HG03520 (cell line): ENCODE measurements at regions not wholly inside any gene's neighbourhood (a gene's known extent, or its start where the extent isn't known, plus 50 kb on each side); places are given as distances from the start of the nearest gene placed in this dataset.
A peak's percentile ranks its signal among the peaks of the same experiment; 100 is the strongest.
"Not testable (repeated sequence)": the region's sequence is repeated elsewhere in the genome, so short reads cannot be mapped to it uniquely, and the experiment has no call there.

Source experiments
- ATAC-seq: cut with Tn5 transposase; IDR thresholded peaks from one replicate; pipeline ENCODE4 v1.9.1; 2021; ENCODE audit warnings: mild to moderate bottlenecking, moderate library complexity; ENCODE audit not compliant: unreplicated experiment

DNA sequence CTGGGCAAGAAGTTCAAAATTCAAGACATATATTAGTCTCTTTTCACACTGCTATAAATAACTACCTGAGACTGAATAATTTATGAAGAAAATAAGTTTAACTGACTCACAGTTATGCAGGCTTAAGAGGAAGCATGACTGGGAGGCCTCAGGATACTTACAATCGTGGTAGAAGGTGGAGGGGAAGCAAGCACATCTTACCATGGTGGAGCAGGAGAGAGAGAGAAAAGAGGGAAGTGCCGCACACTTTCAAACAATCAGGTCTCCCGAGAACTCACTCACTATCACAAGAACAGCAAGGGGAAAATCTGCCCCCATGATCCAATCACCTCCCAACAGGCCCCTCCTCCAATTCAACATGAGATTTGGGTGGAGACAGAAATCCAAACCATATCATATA lies 273.3 kb upstream of the RASGEF1B start:
- no peak for ATAC-seq

DNA sequence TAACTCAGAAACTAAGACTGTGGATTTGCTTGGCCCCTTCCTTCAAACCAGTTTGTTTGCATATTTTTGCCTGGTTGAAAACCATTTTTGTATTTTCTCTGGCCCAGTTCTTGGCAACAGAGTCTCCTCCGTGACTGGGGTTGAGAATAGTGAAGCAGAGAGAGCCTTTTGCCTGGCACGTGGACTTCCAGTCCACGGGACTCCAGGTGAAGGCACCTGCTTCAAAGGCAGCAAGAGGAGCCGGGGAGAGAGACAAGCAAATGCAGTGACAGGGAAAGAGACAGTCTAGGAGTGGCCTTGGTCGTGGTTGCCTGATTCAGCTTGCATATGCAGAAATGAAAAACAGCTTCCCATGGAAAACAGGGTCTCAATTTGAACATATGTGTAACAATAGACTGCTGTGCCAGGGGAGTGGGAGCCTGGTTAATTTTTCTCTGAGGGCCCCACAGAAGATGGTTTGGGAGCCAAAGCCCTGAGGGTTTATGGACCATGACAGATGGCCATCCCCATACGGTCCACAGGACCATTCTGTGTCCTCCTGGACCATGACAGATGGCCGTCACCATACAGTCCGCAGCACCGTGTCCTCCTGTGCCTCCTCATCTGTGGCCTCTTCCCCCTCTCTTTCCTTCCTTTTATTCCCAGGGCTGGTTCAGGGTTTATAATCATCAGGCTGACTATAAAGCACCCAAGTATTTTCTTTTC lies 272.2 kb upstream of the RASGEF1B start:
- no peak for ATAC-seq

DNA sequence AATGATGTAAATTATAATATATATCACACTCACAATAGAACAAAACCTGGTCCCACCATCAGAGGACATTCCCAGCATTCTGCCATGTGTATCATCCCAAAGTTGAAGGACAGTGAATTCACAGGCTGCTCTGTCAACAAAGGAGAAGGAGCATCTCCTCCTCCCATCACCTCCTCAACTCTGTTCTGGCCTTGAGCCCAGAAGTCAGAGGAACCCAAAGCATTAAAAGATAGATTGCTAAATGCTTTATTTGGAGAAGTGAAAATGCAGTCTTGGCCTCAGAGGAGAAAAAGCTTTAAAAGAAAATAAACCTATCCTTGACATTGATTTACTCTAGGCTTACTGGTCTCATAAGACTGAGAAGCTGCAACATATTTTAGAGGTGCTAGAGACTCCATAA lies 268.8 kb upstream of the RASGEF1B start:
- no peak for ATAC-seq

DNA sequence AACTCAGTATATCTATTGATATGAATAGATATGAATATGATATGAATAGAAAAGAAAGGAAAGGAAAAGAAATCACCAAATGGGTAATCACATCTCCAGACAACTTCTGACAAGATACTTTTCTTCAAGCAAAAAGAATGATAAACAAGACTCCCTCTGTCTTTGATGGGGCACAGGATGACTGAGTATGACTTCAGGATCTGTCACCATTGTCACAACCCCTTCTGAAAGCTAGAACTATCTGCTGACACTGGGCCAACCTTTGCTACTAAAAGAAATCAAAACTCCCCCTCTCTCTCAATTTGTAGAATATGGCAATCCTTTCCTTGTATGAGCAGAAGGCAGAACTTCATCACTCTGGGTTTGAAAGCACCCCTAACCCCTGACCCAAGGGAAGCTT lies 267.2 kb upstream of the RASGEF1B start:
- ATAC-seq, result no peak

DNA sequence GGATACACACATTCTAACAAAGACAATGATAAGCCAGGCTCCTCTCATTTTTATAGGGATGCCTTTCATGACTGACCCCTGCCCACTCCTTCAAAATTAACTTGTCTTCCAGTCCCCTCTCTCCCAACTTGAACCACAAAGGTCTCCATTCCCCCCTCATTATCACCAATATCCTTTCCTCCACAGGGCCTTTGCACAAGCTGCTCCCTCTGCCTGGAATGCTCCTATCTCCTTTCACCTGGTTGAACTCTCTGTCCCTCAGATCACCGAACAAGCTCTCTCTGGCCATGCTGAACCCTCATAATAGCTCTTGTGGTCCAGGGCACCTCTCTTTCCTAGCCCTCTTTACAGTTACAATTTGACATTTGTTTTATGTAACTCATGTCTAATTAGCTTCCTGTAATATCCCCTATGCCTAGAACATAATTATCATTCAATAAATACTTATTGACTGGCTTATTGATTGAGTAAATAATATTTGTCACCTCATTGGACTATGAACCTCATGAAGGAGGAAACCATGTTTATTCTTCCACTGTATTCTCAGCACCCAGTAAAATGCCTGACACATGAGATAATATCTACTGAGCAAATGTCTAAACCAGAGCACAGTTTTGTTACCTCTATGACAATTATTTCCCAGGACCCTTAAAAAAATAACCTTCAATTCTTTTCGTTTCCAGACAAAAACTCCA lies 266.3 kb upstream of the RASGEF1B start:
- ATAC-seq, result no peak

DNA sequence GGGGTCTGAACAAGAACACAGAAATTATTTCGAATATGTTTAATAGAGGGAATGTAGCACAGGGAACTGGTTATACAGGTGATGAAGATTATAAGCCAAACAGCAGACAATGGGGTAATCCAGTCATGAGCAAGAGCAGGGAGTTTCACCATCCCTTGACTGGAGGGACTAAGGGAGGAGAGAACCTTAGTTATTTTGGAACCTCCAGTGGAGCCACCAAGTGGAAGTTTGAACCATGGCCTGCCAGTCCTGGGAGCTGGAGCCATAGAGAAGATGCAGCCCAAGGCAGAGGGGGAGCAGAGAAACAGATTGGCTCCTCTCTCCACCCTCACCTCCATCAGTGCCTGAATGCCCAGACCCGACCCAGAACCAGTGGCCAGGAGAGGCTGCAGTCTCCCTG lies 264.6 kb upstream of the RASGEF1B start:
- ATAC-seq, result no peak

DNA sequence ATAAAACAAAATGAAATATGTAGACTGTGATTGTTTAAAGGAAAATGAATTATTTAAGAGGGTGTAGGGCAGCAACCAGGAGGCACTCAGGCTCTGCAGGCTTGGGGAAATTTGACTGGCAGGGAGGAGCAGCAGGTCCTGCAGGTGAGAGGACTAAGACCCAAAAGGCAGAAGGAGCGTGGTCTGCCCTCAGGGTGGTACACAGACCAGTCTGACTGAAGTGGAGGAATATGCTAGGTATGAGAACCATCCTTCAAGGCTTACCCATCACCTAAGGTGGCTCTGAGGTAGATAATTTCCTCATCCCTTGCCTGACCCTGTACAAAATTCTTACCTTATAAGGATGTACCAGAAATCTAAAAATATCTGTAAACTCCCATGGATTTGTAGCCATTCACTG lies 261.3 kb upstream of the RASGEF1B start:
- ATAC-seq, result no peak

DNA sequence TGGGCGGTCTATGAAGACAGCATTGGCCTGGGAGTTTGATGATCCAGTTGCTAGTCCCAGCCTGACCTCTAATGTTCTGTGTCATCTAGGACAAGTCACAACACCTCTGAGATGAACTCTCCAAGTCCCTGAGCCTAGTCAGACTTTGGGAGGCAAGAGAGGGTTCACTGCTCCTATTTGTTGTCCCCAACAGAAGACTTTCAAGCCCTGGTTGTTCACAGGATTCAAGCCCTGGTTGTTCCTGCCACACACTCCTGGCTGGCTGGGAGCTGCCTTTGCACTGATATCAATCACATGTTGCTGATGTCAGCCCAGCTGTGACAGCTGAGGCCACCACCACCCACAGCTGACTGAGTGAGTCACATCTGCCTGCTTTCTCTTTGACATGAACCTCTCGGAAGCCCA lies 253.2 kb upstream of the RASGEF1B start:
- peak; percentile 99 for ATAC-seq

DNA sequence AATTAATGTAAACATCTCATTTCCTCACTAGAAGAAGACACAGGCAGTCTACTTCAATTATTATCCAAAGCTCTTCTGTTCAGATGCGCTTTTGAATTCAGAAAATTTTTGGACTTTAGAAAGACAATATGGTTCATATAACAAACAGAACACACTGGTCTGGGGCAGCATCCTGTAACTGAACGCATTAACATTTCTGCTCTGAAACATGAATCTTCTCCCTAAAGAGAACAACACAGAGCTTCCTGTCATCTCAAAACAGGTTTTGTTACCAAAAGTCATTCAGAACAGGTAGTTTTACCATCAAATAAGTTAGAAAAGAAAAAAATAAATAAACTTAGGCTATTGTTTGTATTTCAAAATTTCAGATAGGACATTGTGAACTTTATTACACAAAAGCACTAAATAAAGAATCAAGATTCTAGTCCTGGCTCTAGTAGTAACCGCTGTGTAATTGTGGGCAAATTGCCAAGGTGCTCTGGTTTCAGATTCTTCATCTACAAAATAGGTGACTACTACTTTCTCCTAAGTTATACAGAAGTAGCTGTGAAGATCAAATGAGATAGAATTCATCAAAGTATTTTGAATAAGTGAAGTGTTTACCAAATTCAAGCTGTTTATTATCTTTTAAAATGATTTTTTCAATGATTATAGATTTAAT lies 252.3 kb upstream of the RASGEF1B start:
- no peak for ATAC-seq

DNA sequence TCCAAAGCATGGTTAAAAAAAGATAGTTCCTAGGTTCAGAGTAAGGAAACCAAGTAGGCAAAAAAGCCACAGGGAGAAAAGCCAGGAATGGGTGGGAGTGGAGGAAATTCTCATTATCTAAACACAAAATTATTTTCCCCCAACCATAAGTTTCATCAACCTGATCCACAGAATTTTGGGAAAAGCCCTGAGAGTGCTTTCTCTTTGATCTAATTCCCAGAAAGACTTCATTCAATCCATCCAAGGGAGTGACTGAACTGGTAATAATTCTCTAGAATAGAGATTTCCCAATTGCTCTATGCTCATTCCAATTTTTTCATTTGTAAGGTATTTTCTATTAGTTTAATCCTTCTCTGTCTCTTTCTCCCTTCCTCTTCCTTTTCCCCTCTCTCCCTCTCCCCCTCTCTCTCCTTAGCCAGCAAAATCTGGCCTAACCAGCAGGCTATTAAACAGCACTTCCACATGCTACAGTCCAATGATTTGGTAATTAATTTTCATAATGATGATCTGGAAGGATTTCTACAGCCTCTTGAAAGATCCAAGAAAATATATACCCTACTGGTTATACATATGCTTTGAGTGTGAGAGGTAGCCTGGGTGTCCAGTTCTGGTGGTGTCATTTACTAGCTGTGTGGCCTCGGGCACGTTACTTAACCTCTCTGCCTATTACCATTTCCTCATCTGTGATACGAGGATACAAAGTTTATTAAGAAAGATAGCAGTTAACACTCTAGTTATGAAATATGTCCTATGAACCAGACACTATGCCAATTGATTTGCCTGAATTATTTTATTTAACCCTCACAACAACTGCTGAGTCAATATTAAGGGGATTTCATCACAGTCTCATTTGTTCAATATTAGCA lies 251.5 kb upstream of the RASGEF1B start:
- no peak for ATAC-seq

DNA sequence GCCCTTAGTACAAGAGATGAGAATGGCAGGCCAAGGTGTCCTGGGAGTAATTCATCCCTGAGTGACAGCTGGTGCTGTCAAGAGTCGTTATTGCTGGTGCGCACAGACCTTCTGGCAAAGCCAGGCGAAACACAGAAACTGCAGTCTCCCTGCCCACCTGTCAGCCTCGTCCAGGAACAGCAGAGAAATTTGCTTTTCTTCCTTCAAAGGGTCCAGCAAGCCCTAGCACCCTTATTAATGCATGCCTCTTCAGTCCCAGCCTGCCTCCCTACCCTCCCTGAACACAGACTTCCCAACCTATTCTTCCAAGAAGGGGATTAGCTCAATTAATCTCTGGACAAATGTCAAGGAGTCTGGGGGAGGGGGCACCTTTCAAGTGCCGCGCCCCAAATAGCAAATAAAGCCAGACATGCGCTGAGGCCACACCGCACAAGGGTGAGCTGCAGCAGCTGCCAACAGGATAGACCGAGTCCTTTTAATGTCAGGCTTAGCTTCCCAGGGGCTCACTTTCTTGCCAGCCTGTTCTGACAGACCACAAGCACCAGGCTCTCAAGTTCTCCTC lies 250.7 kb upstream of the RASGEF1B start:
- no peak for ATAC-seq

DNA sequence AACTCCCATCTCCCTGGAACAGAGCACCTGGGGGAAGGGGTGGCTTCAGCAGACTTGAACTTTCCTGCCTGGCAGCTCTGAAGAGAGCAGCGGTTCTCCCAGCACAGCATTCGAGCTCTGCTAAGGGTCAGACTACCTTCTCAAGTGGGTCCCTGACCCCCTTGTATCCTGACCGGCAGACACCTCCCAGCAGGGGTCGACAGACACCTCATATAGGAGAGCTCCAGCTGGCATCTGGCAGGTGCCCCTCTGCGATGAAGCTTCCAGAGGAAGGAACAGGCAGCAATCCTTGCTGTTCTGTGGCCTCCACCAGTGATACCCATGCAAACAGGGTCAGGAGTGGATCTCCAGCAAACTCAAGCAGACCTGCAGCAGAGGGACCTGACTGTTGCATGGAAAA lies 244.1 kb upstream of the RASGEF1B start:
- no peak for ATAC-seq

DNA sequence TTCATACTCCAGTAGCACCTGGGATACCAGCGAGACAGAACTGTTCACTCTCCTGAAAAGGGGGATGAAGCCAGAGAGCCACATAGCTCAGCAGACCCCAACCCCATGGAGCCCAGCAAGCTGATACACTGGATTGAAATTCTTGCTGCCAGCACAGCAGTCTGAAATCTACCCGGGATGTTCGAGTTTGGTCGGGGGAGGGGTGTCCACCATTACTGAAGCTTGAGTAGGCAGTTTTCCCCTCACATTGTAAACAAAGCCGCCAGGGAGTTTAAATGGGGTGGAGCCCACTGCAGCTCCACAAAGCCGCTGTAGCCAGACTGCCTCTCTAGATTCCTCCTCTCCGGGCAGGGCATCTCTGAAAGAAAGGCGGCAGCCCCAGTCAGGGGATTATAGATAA lies 243.7 kb upstream of the RASGEF1B start:
- ATAC-seq, result not testable (repeated sequence)

DNA sequence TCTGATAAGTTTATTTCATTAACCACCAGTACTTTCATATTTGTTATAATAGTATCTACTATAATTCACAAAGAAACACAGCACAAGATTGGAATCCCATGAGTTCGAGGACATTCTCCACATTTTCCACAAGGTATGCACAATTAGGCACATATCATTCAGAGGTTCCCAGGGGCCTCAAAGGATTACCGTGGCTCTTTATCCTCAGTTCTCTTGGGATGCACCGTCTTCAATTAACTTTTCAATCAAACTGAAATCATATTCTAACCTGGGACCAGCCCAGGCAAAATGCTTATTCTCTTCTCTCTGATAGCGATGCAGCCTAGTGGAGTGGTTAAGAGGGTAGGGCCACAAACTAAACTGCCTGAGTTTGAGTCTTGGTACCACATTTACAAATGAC lies 242.6 kb upstream of the RASGEF1B start:
- ATAC-seq, result no peak

DNA sequence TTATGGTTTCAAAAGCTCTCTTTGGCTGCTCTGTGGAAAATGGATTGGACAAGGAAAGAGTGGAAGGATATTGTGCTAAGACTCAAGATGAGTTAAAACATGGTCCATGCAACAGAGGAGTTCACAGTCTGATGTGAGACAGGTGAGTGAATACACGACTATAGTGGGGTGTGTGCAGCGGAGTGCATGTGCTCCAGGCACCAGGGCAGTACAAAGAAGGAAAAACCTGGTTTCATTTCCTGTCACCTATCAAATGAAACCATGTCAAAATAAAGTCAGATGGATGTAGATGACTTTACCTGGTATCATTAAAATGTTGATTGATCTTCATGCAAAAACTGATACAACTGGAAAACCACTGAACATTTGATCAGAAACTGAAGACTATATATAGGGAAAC lies 241.0 kb upstream of the RASGEF1B start:
- no peak for ATAC-seq

DNA sequence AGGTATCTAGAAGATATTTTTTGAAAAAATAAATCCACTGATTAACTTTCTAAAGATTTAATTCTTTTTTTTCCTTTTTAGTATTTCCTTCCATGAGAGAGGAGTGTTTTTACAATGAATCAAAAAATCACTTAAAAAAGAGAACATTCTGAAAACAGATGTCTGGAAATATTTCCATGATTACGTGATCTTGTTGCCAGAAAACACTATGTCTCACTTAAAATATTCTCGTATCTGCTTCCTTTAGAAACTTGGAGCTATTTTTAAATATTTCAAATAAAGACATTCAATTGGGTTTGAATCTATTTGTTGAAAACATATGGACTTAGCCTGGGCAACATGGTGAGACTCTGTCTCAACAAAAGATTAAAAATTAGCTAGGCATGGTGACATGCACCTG lies 232.8 kb upstream of the RASGEF1B start:
- no peak for ATAC-seq

DNA sequence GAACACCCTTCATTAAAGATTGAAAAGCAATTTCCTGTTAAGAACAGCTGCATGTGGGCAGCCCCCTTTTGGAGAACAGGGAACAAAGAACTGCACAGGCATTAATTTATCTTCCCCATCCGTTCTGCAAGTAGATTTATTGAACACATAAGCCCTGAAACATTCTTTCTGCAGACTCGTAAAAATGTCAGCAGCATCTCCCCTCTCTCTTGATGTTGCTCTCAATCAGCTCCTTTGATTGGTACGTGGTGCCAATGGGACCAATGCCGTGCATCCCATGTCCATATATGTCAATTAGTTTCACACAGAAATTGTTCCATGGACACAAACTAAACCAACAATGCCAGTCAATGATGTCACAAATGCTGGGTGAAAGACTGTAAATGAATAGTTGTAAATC lies 228.5 kb upstream of the RASGEF1B start:
- no peak for ATAC-seq

DNA sequence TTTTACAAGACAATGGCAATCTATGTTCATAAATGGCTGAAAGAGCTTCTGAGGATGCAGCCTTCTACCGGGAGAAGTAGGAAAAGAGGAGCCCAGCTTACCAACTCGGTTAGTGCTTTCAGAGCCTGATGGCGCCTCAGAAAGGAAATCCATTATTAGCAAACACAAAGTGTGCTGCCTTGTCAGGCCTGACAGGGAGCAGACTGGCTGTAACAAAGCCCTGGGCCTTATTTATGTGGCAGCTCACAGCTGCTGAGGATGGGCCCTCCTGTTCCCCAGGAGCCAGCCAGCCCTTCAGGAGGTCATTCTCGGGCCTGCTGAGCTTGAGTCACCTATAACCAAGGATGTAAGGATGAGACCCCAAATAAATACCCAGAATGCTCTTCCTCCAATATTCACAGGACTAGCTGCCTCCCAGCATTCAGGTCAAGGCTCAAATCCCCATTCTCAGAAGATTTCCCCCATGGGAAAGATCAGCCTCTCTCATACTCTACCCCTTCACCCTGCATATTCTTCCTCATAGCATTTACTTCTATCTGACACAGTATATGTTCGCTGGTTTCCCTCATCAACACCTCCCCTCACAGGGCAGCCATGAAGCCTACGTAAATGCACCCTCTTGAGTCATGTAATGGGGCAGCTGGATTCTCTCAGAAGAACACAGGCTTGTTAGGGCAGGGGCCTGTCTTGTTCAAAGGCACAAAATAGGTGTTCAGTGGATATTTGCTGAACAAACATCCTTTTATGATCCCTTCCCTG lies 227.0 kb upstream of the RASGEF1B start:
- no peak for ATAC-seq

DNA sequence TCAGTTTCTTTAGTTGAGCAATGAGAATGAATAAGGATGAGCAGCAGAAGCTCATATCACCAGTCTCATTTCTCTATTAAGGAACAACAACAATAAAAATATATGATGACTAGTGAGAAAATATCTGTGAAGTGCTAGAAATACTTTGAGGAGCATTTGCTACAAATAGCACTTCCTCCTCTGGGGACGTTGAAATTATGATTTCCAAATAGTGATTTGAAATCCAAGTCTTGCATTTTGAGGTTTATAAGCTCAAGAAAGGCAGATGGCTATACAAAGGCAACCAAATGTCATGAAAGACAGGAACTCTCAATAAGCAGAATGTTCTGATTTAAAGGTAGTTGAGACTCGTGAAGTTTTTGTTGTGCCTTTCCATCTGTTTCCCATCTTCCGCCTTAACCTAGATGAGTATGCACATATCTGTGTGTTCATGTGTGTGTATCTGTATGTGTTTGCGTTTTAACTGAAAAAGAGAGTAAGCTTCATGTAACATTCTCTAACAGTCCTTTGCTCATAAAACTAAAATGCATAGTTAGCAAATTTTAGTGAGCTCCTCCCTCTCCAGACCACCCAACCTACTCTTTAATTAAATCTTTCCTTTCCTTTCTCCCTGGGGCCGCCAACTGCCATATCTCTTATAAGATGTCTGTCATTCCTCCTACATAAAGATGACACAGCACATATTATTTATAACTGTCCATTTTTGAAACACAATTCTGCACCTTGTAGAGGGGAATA lies 222.6 kb upstream of the RASGEF1B start:
- no peak for ATAC-seq

DNA sequence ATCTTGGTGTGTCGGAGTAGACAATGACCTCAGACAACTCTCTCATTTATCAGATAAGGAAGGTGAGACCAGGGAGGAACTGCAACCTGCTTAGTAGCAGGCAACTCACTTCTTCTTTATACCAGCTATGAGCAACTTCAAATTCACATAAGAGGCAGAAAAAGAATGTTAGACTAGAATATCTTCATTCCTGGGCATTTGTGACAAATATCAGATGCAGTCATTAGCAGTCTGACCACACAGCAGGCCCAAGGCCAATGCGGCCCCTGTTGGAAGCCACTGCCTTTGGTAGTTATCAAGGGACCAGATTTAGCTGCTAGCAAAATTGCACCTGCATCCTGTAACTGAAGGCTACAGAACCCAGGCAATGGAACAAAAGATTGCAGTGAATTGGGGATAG lies 219.2 kb upstream of the RASGEF1B start:
- no peak for ATAC-seq
